Naive B cell (primary cell): ENCODE measurements at regions not wholly inside any gene's neighbourhood (a gene's known extent, or its start where the extent isn't known, plus 50 kb on each side); places are given as distances from the start of the nearest gene placed in this dataset.
A peak's percentile ranks its signal among the peaks of the same experiment; 100 is the strongest.

Experiments
- ATAC-seq, 2 donors: fragments of 150-1000 bp; cut with Tn5 transposase; 2 replicates each; pipeline ENCODE4 v1.10.0; 2021; ENCODE audit warnings: low read depth in 2 of 2, mild to moderate bottlenecking in 2 of 2, moderate library complexity in 2 of 2
- DNase-seq: peaks from one replicate; pipeline ENCODE4 v3.0.0; 2022
- H3K27ac Mint-ChIP-seq, 6 donors: one replicate each; pipeline ENCODE4 v1.8.0; 2020 to 2022; ENCODE audit warnings: mild to moderate bottlenecking in 6 of 6, mixed read lengths in 6 of 6, moderate library complexity in 5 of 6, inconsistent platforms in 2 of 6
- H3K27me3 Mint-ChIP-seq, 3 donors: one replicate each; pipeline ENCODE4 v1.8.0; 2021 to 2022; ENCODE audit warnings: mixed read lengths in 3 of 3, mild to moderate bottlenecking in 1 of 3
- H3K36me3 Mint-ChIP-seq, 2 donors: one replicate each; pipeline ENCODE4 v1.8.0; 2020 to 2022; ENCODE audit warnings: mixed read lengths in 2 of 2, inconsistent platforms in 1 of 2, mild to moderate bottlenecking in 1 of 2
- H3K4me1 Mint-ChIP-seq, 3 donors: one replicate each; pipeline ENCODE4 v1.8.0; 2020 to 2022; ENCODE audit warnings: mixed read lengths in 3 of 3, inconsistent platforms in 1 of 3, mild to moderate bottlenecking in 1 of 3, moderate library complexity in 1 of 3
- H3K4me3 Mint-ChIP-seq, 8 donors: one replicate each; pipeline ENCODE4 v1.8.0; 2020 to 2022; ENCODE audit warnings: mild to moderate bottlenecking in 8 of 8, mixed read lengths in 8 of 8, moderate library complexity in 8 of 8, inconsistent platforms in 2 of 8
- H3K9me3 Mint-ChIP-seq, 7 donors: one replicate each; pipeline ENCODE4 v1.8.0; 2020 to 2022; ENCODE audit warnings: mixed read lengths in 7 of 7, mild to moderate bottlenecking in 5 of 7, inconsistent platforms in 2 of 7, moderate library complexity in 1 of 7

GRCh38 chr6:8361259-8361658, 74.1 kb downstream of the SLC35B3 start:
- DNase-seq (no peak), ATAC-seq (no peak)
- Mint-ChIP-seq H3K4me1 (no peaks in the 10 kb centered on the region), H3K4me3 (no peak overlapping the region), H3K36me3 (no peaks in the 10 kb centered on the region), H3K27ac (no peak overlapping the region), H3K27me3 (peaks cover 0 to 8% (median 3%) of the 10 kb centered on the region in 3 donors), H3K9me3 (peaks cover 0 to 2% (median 0%) of the 10 kb centered on the region in 7 donors)

- Mint-ChIP-seq H3K4me1 (no peaks in the 10 kb centered on the region), H3K27me3 (peaks cover 4 to 14% (median 8%) of the 10 kb centered on the region in 3 donors), H3K36me3 (no peaks in the 10 kb centered on the region), H3K4me3 (peak overlapping the region in 1 of 8 donors; percentile 72), H3K27ac (no peak overlapping the region), H3K9me3 (peaks cover 0 to 5% (median 3%) of the 10 kb centered on the region in 7 donors)
- no peak for ATAC-seq
- no peak for DNase-seq
Observed at GRCh38 chr6:8352966-8353340, 82.4 kb downstream of the SLC35B3 start.

GRCh38 chr6:8352335-8352965, 82.9 kb downstream of the SLC35B3 start:
- ATAC-seq (no peak), DNase-seq (no peak)
- Mint-ChIP-seq H3K4me1 (no peaks in the 10 kb centered on the region), H3K36me3 (no peaks in the 10 kb centered on the region), H3K27ac (no peak overlapping the region), H3K27me3 (peaks cover 4 to 14% (median 8%) of the 10 kb centered on the region in 3 donors), H3K9me3 (peaks cover 0 to 9% (median 4%) of the 10 kb centered on the region in 7 donors), H3K4me3 (no peak overlapping the region)

GRCh38 chr6:8343600-8343999, 91.7 kb downstream of the SLC35B3 start:
- Mint-ChIP-seq H3K4me3 (no peak overlapping the region), H3K9me3 (peaks cover 0 to 28% (median 12%) of the 10 kb centered on the region in 7 donors), H3K4me1 (no peaks in the 10 kb centered on the region), H3K27ac (no peak overlapping the region), H3K27me3 (peaks cover 0 to 10% (median 5%) of the 10 kb centered on the region in 3 donors), H3K36me3 (peaks cover 0 to 8% of the 10 kb centered on the region in 2 donors)
- ATAC-seq: no peak
- DNase-seq: no peak

- Mint-ChIP-seq H3K4me3 (no peak overlapping the region), H3K4me1 (no peaks in the 10 kb centered on the region), H3K27me3 (peaks cover 0 to 10% (median 5%) of the 10 kb centered on the region in 3 donors), H3K9me3 (peaks cover 0 to 21% (median 11%) of the 10 kb centered on the region in 7 donors), H3K27ac (no peak overlapping the region), H3K36me3 (peaks cover 0 to 8% of the 10 kb centered on the region in 2 donors)
- ATAC-seq (no peak), DNase-seq (no peak)
Observed at GRCh38 chr6:8342241-8342819, 93.0 kb downstream of the SLC35B3 start.

GRCh38 chr6:8337147-8337546, 98.2 kb downstream of the SLC35B3 start:
- Mint-ChIP-seq H3K4me1 (no peaks in the 10 kb centered on the region), H3K27ac (no peak overlapping the region), H3K4me3 (no peak overlapping the region), H3K9me3 (peaks cover 0 to 2% (median 0%) of the 10 kb centered on the region in 7 donors), H3K36me3 (no peaks in the 10 kb centered on the region), H3K27me3 (peaks cover 0 to 10% (median 4%) of the 10 kb centered on the region in 3 donors)
- DNase-seq (no peak), ATAC-seq (no peak)

GRCh38 chr6:8336406-8337057, 98.8 kb downstream of the SLC35B3 start:
- peaks cover 0 to 2% (median 0%) of the 10 kb centered on the region in 7 donors for H3K9me3 Mint-ChIP-seq
- no peaks in the 10 kb centered on the region for H3K4me1 Mint-ChIP-seq
- DNase-seq (no peak), ATAC-seq (no peak)
- H3K27ac Mint-ChIP-seq: no peak overlapping the region
- no peak overlapping the region for H3K4me3 Mint-ChIP-seq
- H3K36me3 Mint-ChIP-seq: no peaks in the 10 kb centered on the region
- peaks cover 0 to 10% (median 4%) of the 10 kb centered on the region in 3 donors for H3K27me3 Mint-ChIP-seq

GRCh38 chr6:8335896-8336295, 99.4 kb downstream of the SLC35B3 start:
- no peaks in the 10 kb centered on the region for H3K36me3 Mint-ChIP-seq
- no peaks in the 10 kb centered on the region for H3K4me1 Mint-ChIP-seq
- H3K27me3 Mint-ChIP-seq: peaks cover 0 to 6% (median 4%) of the 10 kb centered on the region in 3 donors
- H3K4me3 Mint-ChIP-seq: no peak overlapping the region
- ATAC-seq: no peak
- peaks cover 0 to 2% (median 0%) of the 10 kb centered on the region in 7 donors for H3K9me3 Mint-ChIP-seq
- DNase-seq: no peak
- H3K27ac Mint-ChIP-seq: no peak overlapping the region

GRCh38 chr6:8335381-8335780, 100.0 kb downstream of the SLC35B3 start:
- Mint-ChIP-seq H3K27me3 (peaks cover 0 to 5% (median 4%) of the 10 kb centered on the region in 3 donors), H3K36me3 (no peaks in the 10 kb centered on the region), H3K27ac (no peak overlapping the region), H3K4me3 (no peak overlapping the region), H3K9me3 (peaks cover 0 to 2% (median 0%) of the 10 kb centered on the region in 7 donors), H3K4me1 (no peaks in the 10 kb centered on the region)
- ATAC-seq (no peak), DNase-seq (no peak)

GRCh38 chr6:8334113-8334512, 101.2 kb downstream of the SLC35B3 start:
- DNase-seq: no peak
- Mint-ChIP-seq H3K9me3 (peaks cover 0 to 2% (median 0%) of the 10 kb centered on the region in 7 donors), H3K27me3 (peaks cover 0 to 5% (median 4%) of the 10 kb centered on the region in 3 donors), H3K4me3 (no peak overlapping the region), H3K4me1 (no peaks in the 10 kb centered on the region), H3K36me3 (no peaks in the 10 kb centered on the region), H3K27ac (no peak overlapping the region)
- ATAC-seq: no peak

GRCh38 chr6:8329562-8329961, 105.8 kb downstream of the SLC35B3 start:
- no peaks in the 10 kb centered on the region for H3K36me3 Mint-ChIP-seq
- H3K9me3 Mint-ChIP-seq: peaks cover 0 to 4% (median 0%) of the 10 kb centered on the region in 7 donors
- no peaks in the 10 kb centered on the region for H3K4me1 Mint-ChIP-seq
- peaks cover 7 to 10% (median 9%) of the 10 kb centered on the region in 3 donors for H3K27me3 Mint-ChIP-seq
- no peak overlapping the region for H3K4me3 Mint-ChIP-seq
- ATAC-seq (no peak), DNase-seq (no peak)
- H3K27ac Mint-ChIP-seq: no peak overlapping the region

GRCh38 chr6:8325743-8326142, 109.6 kb downstream of the SLC35B3 start:
- H3K27me3 Mint-ChIP-seq: peaks cover 5 to 7% (median 5%) of the 10 kb centered on the region in 3 donors
- H3K27ac Mint-ChIP-seq: no peak overlapping the region
- H3K4me1 Mint-ChIP-seq: no peaks in the 10 kb centered on the region
- ATAC-seq: no peak
- H3K36me3 Mint-ChIP-seq: no peaks in the 10 kb centered on the region
- H3K4me3 Mint-ChIP-seq: no peak overlapping the region
- H3K9me3 Mint-ChIP-seq: peaks cover 0 to 5% (median 0%) of the 10 kb centered on the region in 7 donors
- DNase-seq: no peak

GRCh38 chr6:8322659-8323058, 112.7 kb downstream of the SLC35B3 start:
- Mint-ChIP-seq H3K4me3 (no peak overlapping the region), H3K27ac (no peak overlapping the region), H3K9me3 (peaks cover 0 to 5% (median 1%) of the 10 kb centered on the region in 7 donors), H3K27me3 (peaks cover 5% of the 10 kb centered on the region in 3 donors), H3K4me1 (no peaks in the 10 kb centered on the region), H3K36me3 (no peaks in the 10 kb centered on the region)
- DNase-seq (no peak), ATAC-seq (no peak)
